Epidermal melanocyte (primary cell): ENCODE measurements at regions not wholly inside any gene's neighbourhood (a gene's known extent, or its start where the extent isn't known, plus 50 kb on each side); places are given as distances from the start of the nearest gene placed in this dataset.
A peak's percentile ranks its signal among the peaks of the same experiment; 100 is the strongest.

Experiments used
- DNase-seq: peaks from one replicate; pipeline ENCODE4 v3.0.0; 2011; ENCODE audit warnings: low spot score; ENCODE audit not compliant: insufficient read length

- DNase-seq: no peak
Measured at GRCh38 chr10:3548076-3548475, 236.9 kb downstream of the KLF6 start.

GRCh38 chr10:3544561-3544960, 240.4 kb downstream of the KLF6 start:
- DNase-seq: no peak

- DNase-seq: no peak
Measured at GRCh38 chr10:3542185-3542611, 242.8 kb downstream of the KLF6 start.

- no peak for DNase-seq
Measured at GRCh38 chr10:3539696-3540383, 245.2 kb downstream of the KLF6 start.

- no peak for DNase-seq
Measured at GRCh38 chr10:3538656-3539531, 246.1 kb downstream of the KLF6 start.

- DNase-seq: no peak
Measured at GRCh38 chr10:3538291-3538655, 246.7 kb downstream of the KLF6 start.

GRCh38 chr10:3537518-3537917, 247.5 kb downstream of the KLF6 start:
- no peak for DNase-seq

- DNase-seq: no peak
Measured at GRCh38 chr10:3535001-3535400, 250.0 kb downstream of the KLF6 start.

GRCh38 chr10:3534433-3534832, 250.6 kb downstream of the KLF6 start:
- no peak for DNase-seq

GRCh38 chr10:3533296-3533695, 251.7 kb downstream of the KLF6 start:
- DNase-seq: no peak

- DNase-seq: no peak
Measured at GRCh38 chr10:3532644-3533043, 252.4 kb downstream of the KLF6 start.

GRCh38 chr10:3531670-3532069, 253.3 kb downstream of the KLF6 start:
- no peak for DNase-seq

- DNase-seq: no peak
Measured at GRCh38 chr10:3530783-3531645, 254.0 kb downstream of the KLF6 start.

- DNase-seq: no peak
Measured at GRCh38 chr10:3530346-3530745, 254.7 kb downstream of the KLF6 start.

- no peak for DNase-seq
Measured at GRCh38 chr10:3529691-3530090, 255.3 kb downstream of the KLF6 start.

- no peak for DNase-seq
Measured at GRCh38 chr10:3528823-3529403, 256.1 kb downstream of the KLF6 start.

GRCh38 chr10:3528271-3528670, 256.7 kb downstream of the KLF6 start:
- DNase-seq: no peak

GRCh38 chr10:3527869-3528268, 257.1 kb downstream of the KLF6 start:
- no peak for DNase-seq

GRCh38 chr10:3526727-3527501, 258.1 kb downstream of the KLF6 start:
- DNase-seq: no peak

GRCh38 chr10:3525832-3526449, 259.1 kb downstream of the KLF6 start:
- DNase-seq: peak; percentile 72
